NCI-H1105 (cell line): ENCODE measurements at regions not wholly inside any gene's neighbourhood (a gene's known extent, or its start where the extent isn't known, plus 50 kb on each side); places are given as distances from the start of the nearest gene placed in this dataset.

Experiments used
- DNase-seq: peaks from one replicate; lab custom pipeline; 2025; lab: John Stamatoyannopoulos, UW

DNA sequence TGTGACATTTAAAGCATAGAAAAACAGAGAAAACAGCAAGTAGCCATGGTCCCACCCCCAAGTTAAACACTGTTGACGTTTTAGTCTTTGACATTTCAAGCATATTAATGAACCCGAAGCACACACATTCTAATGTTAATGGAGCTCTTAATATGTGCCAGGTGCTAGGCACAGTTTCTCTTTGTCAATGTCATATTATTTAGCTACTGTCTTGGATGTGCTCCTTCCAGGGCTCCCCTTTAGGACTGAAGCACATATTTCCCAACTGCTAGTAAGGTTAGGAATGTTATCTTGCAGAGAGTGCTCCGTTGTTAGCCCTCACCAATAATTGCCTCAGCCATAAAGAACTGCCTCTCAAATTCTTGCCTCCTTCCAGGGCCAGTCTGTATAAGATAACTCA is 716.6 kb upstream of the TENM4 start:
- no peak for DNase-seq

DNA sequence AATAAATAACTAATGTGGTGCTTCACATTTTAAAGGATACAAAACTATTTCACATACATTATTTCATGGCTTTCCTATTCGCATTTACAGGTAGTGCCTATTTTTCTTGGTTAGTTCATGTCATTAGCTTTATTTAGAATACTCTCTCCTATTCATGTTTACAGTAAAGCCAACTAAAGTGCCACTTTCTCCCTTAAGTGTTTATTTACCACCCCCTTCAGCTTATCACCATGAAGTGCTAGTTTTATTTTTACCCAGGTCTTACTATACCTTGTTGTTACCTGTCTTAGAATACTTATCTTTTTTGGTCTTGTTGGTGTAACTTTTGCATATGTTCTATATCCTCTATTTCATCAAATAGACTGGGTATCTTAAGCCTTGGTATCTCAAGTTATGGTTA is 715.2 kb upstream of the TENM4 start:
- DNase-seq = no peak

DNA sequence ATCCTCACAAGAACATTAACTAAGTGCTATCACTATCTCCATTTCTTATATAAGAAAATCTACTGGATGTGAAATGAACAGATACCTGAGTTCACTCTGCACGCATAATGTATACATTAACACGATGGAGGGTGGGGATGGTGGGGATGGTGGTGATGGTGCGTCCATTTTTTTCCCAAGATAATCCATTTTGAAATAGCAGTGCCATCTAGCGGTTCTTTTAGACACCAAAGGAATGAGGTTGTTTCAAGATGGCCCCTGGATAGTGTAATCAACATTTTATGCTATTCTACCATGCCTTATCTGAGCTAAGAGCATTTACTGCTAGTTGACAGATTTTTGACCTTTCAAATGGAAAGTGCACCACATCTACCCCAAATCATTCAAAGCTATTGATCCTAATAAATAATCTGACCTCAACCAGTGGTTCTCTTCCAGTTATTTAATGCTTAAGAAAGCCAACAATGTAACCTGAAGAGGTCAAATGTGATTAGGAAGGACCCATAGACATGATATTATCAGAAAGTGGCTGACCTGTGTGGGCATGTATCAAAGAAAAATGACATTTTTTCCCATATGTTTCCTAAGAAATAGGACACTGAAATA is 714.7 kb upstream of the TENM4 start:
- peak; percentile 52 for DNase-seq

DNA sequence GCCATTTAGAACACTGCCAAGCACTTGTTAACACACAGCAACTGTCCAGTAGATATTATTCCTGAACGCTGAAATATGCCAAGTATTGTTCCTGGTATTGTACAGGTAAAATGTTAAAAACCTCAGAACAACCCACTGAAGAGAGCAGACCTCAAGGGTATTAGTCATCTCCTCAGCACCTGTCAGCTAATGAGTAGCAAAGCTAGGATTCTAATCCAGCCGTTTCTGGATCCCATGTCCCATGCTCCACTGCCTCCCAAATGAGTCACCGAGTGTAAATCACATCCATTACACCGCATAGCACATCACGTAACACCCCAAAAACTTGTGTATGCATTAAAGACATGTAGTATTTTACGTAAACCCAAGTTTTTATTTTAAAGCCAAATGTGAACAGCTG is 705.4 kb upstream of the TENM4 start:
- peak; percentile 4 for DNase-seq

DNA sequence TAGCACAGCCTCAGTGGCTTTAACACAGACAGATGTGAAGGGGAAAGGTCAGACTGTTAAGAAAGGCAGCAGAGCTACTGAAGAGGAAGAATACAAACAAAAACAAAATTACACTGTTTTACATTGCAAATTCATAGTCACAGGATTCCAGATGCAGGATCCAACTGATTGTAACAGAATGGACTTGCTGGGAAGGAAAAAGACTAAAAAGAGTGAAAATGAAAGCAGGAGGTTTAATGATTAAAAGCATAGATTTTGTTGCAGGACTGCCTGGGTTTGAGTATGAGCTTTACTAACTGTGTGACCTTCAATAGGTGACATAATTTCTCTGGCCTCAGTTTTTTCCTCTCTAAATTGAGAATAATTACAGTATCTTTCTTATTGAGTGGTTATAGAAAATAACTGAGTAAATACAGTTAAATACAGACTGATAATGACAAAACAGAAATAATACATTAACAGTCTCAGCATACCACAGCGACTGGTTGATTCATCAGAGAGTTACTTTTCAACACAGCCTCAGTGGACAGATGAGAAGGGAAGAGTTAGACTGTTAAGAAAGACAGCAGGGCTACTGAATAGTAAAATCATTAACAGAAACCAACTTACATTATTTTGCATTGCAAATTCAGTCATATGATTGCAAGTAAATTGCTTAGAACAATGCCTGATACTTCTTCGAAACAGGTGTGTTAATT is 704.2 kb upstream of the TENM4 start:
- no peak for DNase-seq

DNA sequence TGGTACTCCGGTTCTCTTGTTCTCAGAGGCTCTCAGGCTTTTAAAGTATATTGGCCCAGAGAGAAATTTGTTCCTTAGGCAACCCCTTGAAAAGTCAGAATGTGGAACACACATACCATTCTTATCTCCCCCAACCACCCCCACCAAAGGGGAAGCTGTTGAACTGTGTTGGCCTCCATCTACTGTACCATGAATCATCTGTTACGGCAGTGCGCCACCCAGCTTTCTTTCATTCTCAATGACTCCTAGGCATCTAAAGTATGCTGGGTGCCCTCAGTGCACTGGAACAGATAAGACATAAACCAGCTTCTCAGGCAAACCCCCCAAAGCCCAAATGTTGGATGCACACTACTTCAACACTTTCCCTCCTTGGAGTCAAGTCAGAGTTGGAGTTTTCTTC is 696.2 kb upstream of the TENM4 start:
- no peak for DNase-seq

DNA sequence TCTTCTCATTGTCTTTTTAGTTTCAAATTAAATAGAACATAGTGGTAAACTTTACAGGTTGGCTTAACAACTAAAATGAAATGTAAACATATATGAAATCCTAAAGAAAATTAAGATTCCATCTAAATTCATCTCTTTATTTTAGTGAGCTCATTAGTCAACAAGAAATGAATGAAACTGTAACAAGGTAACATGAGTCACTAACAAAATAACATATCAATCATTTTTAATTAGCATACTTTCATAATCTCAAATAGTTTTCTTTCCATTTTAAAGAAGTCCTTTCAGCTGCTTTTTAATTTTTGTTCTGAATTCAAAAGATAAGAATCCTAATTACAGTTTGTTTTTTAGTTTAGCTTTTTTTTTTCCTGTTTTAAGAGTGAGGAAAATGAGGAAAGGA is 688.6 kb upstream of the TENM4 start:
- no peak for DNase-seq

DNA sequence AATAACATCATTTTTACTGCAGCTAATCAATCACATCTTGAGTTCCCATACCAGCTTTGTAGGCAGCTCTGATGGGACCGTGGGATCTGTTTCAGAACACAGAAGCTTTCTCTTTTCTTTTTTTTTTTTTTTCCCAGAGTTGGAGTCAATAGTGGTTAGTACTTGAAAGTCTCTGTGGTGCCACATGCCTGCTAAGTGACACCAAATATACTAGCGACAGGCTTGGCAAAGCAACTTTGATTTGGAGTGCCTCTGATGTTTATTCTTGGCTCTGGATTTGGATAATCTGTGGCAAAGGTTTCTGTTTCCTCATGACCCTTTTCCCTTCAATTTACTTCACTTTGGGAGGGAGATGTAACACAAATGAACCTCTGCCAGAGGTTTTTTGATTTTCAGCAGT is 681.4 kb upstream of the TENM4 start:
- peak; percentile 36 for DNase-seq

DNA sequence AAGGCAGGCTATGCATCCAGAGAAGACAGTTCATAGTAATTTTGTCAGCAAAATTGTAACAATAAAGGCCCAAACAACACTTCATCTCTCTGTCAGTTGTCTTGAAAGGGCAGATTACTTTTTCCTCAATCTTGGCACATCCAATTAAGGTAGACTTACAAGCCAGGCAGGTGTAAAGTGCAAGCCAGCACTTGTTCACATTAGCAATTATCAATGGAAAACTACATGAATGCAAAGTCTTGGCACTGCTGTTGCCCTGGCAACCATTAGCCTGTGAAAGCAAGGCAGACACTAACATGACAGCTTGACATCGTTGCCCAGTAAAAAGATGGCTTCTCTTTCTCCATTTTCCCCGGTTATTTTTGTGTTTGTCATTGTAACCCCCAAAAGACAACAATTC is 677.2 kb upstream of the TENM4 start:
- DNase-seq = peak; percentile 98

DNA sequence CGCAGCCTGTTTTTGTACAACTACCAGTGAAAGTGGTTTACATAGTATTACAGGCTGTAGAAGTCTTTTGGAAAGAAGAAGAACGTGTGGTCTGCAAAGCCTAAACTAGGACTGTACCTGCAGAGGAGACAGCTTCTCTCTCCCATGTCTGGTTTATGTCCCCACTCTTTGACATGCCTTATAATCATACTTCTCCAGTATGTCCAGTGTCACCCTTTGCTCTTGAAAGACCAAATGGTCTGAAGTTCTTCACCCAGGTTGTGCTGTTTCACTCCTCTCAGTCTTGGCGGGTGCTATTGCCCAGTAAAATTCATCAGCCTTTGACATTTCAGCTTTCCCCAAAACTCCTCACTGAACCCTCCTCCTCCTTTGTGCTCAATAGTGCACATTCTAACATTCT is 676.0 kb upstream of the TENM4 start:
- DNase-seq = no peak

DNA sequence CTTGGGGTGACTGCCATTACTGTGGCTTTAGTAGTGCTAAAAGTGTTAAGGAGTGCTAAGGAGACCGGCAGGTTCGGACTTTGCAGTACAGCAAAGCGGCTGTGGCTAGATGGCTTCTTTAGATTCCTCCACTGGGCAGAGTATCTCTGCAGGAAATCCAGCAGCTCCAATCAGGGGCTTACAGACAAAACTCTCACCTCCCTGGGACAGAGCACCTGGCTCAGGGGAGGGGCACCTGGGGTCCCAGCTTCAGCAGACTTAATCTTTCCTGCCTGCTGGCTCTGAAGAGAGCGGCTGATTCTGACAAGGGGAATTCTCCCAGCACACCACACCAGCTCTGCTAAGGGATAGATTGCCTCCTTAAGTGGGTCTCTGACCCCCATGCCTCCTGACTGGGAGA is 668.8 kb upstream of the TENM4 start:
- DNase-seq = no peak

DNA sequence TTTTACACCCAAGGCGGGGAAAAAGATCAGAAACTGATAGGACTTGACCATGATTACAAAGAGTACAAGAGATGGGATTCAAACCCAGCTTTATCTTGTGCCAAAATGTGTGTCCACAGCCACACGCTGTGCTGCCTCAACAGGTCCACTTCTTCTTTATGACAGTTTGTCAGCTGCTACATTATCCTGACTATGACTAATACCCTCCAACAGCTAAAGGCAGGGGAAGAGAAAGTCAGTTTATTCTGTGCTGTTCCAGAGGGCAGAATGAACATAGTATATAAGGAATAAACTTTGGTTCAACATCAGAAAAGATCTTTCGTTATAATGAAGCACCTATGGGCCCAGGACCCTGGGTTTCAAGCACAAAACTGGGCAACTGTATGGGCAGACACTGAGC is 668.2 kb upstream of the TENM4 start:
- DNase-seq = no peak

DNA sequence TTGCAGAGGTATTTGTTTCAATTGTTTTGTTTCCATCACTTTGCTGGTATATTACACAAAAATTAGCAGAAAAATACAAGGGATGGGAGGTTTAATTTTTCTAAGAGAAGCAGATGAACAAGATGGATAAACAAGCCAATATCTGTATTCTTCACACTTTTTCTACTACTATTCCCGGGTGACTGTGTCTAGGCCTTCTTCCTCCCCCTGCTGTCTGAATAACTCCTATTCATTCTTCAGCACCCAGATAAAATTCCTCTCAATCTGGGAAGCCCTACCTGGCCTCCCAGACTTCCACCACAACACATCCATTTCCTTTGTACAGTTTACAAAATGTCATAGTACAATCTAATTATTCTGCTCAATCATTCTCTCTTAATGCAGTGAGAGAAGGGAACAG is 666.6 kb upstream of the TENM4 start:
- no peak for DNase-seq

DNA sequence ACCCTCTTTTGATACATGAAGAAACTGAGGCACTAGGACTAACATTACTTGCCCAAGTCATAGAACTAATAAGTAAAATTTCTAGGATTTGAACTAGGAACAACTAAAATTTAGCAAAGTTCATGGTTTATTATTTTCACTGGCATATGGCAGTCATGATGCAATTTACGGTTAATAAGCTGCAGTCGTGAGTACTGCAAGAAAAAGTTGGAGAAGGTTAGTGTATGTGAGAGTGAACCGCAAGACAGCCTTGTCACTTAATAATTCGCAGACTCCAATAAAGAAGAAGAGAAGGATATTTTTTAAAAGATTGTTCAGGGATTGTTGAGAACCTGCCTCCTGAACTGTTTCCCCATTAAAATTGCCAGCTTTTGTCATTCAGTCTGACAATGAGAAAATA is 663.4 kb upstream of the TENM4 start:
- no peak for DNase-seq

DNA sequence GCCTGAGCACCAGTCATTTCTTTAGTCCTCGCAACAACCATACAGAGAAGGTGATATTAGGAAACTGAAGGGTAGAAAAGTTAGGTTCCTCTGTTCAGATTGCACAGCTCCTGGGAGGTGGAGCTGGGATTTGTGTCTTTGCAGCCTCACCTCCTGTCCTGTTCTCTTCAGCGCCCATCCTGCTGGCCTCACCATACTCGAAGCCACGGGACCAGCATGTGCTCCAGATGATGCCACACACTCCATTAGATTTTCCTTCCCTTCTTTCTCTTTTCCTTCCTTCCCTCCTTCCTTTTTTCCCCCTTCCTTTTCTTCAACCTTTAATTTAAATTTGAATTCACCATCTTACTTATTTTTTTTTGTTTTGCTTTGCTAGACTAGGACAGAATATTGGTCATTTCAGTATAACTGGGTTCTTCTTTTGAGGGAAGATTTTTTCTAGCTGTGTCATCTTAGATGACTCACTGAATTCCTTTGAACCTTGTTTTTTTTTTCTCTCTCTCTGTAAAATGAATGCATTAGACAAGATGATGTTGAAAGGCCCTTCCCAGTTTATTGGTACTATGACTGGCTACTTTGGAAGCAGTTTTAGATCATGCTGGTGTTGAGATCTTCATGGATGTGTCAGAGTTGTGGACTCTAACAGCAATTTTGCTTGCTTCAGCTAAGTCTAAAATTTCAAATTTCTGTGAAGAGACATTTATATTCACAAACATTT is 662.5 kb upstream of the TENM4 start:
- DNase-seq = no peak

DNA sequence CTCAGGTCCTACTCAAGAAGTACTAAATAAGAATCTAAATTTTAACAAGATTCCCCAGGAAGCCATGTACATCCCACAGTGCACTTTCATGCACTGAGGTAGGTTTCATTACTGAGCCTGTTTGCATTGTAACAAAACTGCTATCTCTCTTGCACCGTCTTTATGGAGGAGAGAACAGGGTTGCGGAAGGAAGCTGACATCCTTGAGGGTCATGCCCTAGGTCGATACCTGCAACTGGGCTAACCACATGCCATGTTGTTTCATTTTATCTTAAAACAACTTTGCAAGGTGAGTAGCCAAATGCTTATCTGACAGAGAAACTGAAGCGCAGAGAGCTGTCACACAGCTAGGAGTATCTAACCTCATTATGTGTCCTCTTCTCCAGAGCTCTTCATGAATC is 656.3 kb upstream of the TENM4 start:
- DNase-seq = no peak

DNA sequence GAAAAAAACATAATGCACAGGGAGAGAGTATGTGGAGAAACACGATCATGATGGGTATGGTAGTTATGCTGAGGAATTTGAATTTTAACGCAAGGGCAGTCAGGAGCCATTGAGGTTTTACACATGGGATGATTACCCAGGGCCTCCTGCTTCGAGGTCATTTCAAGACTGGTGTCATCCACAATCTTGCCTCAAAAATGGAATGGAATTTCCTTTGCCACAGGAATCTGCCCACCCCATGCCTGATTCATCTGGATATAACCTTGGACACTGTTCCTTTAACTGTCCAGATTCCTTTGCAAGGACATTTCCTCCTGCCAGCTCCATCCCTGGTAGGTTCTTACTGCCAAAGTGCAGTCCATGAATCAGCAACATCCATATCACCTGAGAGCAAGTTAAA is 655.9 kb upstream of the TENM4 start:
- no peak for DNase-seq

DNA sequence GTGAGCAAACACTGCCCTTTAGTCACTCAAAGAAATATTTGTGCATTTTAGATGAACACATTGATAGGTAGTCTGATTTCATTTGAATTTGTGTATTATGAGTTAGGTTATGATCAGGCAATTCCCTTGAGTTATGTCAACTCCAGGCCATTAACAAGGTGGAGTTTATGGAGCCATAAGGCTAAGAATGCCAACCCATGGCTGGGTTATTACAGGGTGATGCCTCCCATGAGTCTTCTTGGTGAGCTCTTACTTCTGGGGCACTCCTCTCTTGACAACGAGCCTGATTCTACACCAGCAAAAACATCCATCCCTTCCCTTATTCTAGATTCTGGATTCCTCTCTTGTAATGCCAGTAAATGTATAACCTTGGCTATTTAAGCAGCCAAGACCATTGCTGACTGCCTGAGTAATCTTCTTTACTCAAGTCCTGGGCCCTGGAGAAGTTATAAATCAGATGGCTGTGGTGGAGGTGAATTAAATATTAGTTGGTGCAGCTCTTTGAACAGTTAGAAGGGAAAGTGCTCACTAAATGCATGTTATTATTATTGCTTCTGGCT is 645.7 kb upstream of the TENM4 start:
- DNase-seq = no peak

DNA sequence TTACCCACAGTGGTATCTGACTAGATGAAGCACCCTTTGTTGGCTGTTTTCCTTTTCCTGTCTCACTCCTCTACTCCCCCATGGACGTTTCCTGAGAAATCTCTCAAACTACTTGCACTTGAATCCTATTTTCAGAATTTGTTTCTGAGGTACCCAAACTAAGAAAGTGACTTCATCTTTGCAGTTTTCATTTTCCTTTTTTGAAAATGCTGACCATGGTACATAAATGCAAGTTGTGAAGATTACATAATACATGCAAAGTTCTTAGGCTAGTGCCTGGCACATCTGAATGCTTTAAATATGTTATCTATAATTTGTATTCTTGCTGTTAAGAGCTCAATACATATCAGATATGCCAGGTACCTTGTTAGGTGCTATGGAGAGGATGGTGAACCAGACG is 644.7 kb upstream of the TENM4 start:
- DNase-seq = no peak

DNA sequence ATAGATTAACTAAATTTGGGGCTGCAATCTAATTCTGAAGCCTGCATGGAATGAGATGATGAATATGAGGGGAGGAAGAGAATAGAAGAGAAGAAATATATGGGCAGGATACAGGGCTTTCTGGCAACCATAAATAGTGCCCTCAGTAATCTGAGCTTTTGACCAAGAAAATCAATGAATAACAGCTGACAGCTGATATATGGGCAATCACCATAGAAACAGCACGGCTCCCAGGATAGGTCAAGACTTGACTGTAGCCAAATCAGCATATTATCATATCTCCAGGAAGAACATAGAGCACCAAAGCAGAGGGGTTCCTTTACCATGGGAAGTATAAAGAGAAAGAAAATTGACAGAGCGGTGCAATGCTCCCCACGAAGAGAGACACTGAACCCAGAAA is 643.8 kb upstream of the TENM4 start:
- no peak for DNase-seq

DNA sequence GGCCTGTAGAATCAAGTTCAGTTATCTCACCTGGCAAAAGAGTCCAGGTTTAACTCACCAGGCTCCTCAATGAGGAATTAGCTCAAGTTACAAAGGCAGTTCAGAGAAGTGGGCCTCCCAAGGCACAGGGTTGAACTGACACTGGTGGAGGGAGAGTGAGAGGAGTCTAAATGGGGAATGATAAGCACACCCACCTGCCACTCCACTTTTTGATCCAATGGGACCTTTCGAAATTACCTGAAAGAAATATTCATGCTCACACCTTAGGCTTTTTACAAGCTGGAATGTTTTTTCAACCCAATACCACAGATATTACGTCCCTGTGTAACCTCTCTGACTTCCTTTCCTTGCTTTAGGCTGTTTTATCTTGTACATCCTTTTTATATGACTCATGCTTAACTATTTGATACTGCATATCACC is 642.7 kb upstream of the TENM4 start:
- DNase-seq = no peak

DNA sequence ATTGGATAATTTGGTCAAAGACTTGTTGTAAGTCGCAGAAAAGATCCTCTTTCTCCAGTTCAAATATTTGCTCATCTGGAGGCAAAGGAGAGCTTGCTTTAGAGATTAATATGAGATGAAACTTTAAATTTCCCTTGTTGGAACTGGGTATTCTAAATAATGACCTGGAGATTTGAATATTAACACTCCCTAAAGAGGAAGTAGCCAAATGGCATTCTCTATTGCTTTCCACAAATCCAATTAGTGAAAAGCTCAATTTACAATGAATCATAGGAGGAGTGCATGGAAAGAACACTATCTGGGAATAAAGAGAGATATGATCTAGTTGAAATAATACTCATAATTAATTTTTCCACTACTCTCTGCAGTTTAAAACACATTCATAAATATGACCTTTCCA is 641.6 kb upstream of the TENM4 start:
- no peak for DNase-seq

DNA sequence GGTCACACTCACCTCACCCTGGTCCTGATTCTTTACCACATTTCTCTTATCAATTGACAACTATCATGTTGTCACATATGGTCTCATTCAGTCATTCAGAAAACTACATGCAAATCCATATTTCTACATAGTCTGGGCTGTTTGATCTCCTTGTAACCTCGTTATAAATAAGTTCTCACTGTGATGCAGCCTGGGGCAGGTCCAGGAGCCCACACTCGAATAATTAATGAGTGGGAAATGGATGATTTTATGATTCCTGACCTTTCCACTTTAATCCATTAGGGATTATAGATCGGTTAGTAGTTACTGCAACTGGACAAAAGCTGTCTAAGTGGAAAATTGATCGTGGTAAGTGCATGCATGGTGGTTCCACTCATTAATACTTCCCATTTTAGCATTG is 636.3 kb upstream of the TENM4 start:
- DNase-seq = no peak
